ENCODE measurements at regions not wholly inside any gene's neighbourhood (a gene's known extent, or its start where the extent isn't known, plus 50 kb on each side); places are given as distances from the start of the nearest gene placed in this dataset.

DNA sequence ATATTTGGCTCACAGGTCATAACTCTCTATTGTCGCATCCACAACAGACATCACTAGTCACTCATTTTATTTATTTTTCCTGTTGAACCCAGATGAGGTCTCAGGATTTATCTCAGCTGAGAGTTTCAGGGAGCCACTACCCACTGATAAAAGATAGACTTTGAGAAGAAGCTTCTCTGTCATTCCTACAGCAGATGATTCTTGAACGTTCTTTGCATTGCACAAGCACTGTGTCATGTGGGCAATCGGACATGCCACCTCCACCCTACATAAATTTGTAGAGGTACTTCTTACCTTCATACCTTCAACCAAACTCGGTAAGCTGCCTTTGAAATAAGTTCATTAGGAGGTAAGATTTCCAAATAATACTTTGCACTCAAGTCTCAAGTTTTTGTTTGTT lies 627.9 kb upstream of the TBX3 start:
- H3K4me3 ChIP-seq = no peak overlapping the region
- no peak overlapping the region for H3K4me2 ChIP-seq
- ChIA-PET POLR2A (no interaction called here), CTCF (interaction anchor here (0.6 kb wide), 1 partner anchor 39 kb away, joined by 3 read pairs; no protein-coding TSS in a partner anchor)
- FAIRE-seq = no peak
- peaks cover 22% of the 10 kb centered on the region for H3K4me1 ChIP-seq
- no peak for ATAC-seq
- TF ChIP-seq NPAS2 (CRISPR knock-in tag; IDR thresholded peaks at IDR 0.05; ENCODE audit: borderline replicate concordance) = no peak
- TF ChIP-seq MYC (IDR thresholded peaks at IDR 0.05; ENCODE audit: borderline replicate concordance, low read length) = no peak
- TF ChIP-seq PHF8 (IDR thresholded peaks at IDR 0.05; ENCODE audit: borderline replicate concordance, low read depth) = no peak
- TF ChIP-seq, protein P1, sequence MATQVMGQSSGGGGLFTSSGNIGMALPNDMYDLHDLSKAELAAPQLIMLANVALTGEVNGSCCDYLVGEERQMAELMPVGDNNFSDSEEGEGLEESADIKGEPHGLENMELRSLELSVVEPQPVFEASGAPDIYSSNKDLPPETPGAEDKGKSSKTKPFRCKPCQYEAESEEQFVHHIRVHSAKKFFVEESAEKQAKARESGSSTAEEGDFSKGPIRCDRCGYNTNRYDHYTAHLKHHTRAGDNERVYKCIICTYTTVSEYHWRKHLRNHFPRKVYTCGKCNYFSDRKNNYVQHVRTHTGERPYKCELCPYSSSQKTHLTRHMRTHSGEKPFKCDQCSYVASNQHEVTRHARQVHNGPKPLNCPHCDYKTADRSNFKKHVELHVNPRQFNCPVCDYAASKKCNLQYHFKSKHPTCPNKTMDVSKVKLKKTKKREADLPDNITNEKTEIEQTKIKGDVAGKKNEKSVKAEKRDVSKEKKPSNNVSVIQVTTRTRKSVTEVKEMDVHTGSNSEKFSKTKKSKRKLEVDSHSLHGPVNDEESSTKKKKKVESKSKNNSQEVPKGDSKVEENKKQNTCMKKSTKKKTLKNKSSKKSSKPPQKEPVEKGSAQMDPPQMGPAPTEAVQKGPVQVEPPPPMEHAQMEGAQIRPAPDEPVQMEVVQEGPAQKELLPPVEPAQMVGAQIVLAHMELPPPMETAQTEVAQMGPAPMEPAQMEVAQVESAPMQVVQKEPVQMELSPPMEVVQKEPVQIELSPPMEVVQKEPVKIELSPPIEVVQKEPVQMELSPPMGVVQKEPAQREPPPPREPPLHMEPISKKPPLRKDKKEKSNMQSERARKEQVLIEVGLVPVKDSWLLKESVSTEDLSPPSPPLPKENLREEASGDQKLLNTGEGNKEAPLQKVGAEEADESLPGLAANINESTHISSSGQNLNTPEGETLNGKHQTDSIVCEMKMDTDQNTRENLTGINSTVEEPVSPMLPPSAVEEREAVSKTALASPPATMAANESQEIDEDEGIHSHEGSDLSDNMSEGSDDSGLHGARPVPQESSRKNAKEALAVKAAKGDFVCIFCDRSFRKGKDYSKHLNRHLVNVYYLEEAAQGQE (IDR thresholded peaks at IDR 0.05) = no peak
- no peak for TF ChIP-seq SREBF2 (IDR thresholded peaks at IDR 0.05)
- TF ChIP-seq ESRRA (IDR thresholded peaks at IDR 0.05; ENCODE audit: borderline replicate concordance, low read length) = no peak
- TF ChIP-seq MAFK (IDR thresholded peaks at IDR 0.05; ENCODE audit: partially characterized antibody) = no peak
- TF ChIP-seq MAZ (IDR thresholded peaks at IDR 0.05; ENCODE audit: borderline replicate concordance, low read depth, low read length) = no peak
- no peak for TF ChIP-seq HOXA7 (CRISPR knock-in tag; IDR thresholded peaks at IDR 0.05)
- no peak for TF ChIP-seq ZC3H11A (IDR thresholded peaks at IDR 0.05)
- WGBS (ENCODE audit: missing lambda C conversion rate) = 55% methylated on average over 4 of the region's 4 CpGs
- peaks cover 3% of the 10 kb centered on the region; the same call in 1 of the 3 replicates for H3K9me3 ChIP-seq
- H3K27ac ChIP-seq = no peak overlapping the region
- no peak for DNase-seq (ENCODE audit: low read depth in 1 of 2, low spot score in 1 of 2)

DNA sequence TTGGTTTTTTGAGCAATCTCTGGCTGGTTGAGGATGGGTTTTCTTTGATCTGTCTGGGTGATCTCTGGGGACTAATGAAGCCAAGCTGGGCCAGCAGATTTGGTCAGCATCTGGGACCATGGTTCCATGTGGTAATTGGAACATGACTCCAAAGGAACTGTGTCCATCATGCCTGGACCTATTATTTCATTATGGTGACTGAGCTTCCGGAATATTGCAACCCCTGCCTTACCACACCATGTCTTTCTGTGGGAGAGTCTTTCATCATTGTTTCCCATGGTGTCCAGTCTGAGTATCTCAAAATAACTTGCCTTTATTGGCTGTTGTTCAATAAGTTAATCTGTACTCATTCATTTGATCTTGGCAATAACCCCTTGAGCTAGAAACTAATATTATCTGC lies 624.9 kb upstream of the TBX3 start:
- H3K4me1 ChIP-seq = peaks cover 15% of the 10 kb centered on the region
- no peak overlapping the region for H3K4me2 ChIP-seq
- H3K9me3 ChIP-seq = no peaks in the 10 kb centered on the region
- WGBS (ENCODE audit: missing lambda C conversion rate) = 83% methylated on average over 1 of the region's 1 CpG
- H3K27ac ChIP-seq = no peak overlapping the region
- H3K4me3 ChIP-seq = no peak overlapping the region
- ATAC-seq (no peak), DNase-seq (ENCODE audit: low read depth in 1 of 2, low spot score in 1 of 2) (no peak), FAIRE-seq (no peak)
- TF ChIP-seq CEBPB (IDR thresholded peaks at IDR 0.05) (no peak), RFX5 (IDR thresholded peaks at IDR 0.05) (no peak)
- TF ChIP-seq, protein P1 (IDR thresholded peaks at IDR 0.05) = no peak
- TF ChIP-seq, protein P2, sequence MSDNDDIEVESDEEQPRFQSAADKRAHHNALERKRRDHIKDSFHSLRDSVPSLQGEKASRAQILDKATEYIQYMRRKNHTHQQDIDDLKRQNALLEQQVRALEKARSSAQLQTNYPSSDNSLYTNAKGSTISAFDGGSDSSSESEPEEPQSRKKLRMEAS (IDR thresholded peaks at IDR 0.05) = no peak
- CTCF ChIA-PET = interaction anchor here (1.0 to 1.3 kb wide), 2 partner anchors 11 to 89 kb away, joined by 3 to 4 read pairs; no protein-coding TSS in a partner anchor
- POLR2A ChIA-PET = no interaction called here

DNA sequence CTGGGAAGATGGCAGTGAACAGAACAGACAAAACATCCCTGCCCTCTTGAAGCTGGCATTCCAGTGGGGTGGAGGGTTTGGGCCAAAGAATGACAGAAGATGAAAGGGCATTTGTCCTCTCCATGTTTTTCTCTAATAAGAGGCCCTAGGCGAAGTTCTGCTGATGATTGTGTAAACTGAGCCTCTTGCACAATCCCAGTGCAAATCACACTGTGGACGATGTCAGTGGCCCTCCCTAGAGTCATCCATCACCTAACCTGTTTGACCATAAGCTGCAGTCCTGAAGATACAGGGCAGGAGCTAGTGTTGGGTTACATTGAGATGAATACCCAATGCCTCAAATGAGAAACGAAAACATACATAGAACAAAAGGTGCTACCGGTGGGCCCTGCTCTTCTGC lies 622.4 kb upstream of the TBX3 start:
- Histone ChIP-seq H3K4me1 (no peaks in the 10 kb centered on the region), H3K27ac (no peak overlapping the region), H3K9me3 (no peaks in the 10 kb centered on the region), H3K4me2 (no peak overlapping the region), H3K4me3 (no peak overlapping the region)
- WGBS (ENCODE audit: missing lambda C conversion rate) = 49% methylated on average over 4 of the region's 4 CpGs
- ChIA-PET CTCF (no interaction called here), POLR2A (no interaction called here)
- no peak for ATAC-seq
- DNase-seq (ENCODE audit: low read depth in 1 of 2, low spot score in 1 of 2) = no peak
- FAIRE-seq = no peak
- TF ChIP-seq EP300 (IDR thresholded peaks at IDR 0.05) (no peak), CEBPB (IDR thresholded peaks at IDR 0.05) (peak in 1 of 2 experiments; percentile 50; a peak in 3 of 4 replicates)

Data from A549 (cell line).